Thymus (tissue), 11 donors: ENCODE measurements at regions not wholly inside any gene's neighbourhood (a gene's known extent, or its start where the extent isn't known, plus 50 kb on each side); places are given as distances from the start of the nearest gene placed in this dataset.

Experiments
- DNase-seq, 9 donors: peaks; one replicate each; pipeline ENCODE4 v3.0.0-alpha.2; 2013; ENCODE audit warnings: low spot score in 9 of 9, low read depth in 6 of 9, missing footprints in 1 of 9
- H3K27ac ChIP-seq, 2 donors: one replicate each; pipeline ENCODE4 v1.5.1; 2013; ENCODE audit warnings: control low read depth in 1 of 2, low read depth in 1 of 2, low read length in 1 of 2, mild to moderate bottlenecking in 1 of 2, moderate library complexity in 1 of 2
- H3K27me3 ChIP-seq, 2 donors: one replicate each; pipeline ENCODE4 v1.5.1; 2013; ENCODE audit warnings: low read length in 1 of 2; ENCODE audit not compliant: control insufficient read depth in 2 of 2, insufficient read depth in 1 of 2
- H3K36me3 ChIP-seq, 2 donors: one replicate each; pipeline ENCODE4 v1.5.1; 2013; ENCODE audit warnings: low read length in 1 of 2, mild to moderate bottlenecking in 1 of 2, moderate library complexity in 1 of 2; ENCODE audit not compliant: control insufficient read depth in 2 of 2, insufficient read depth in 2 of 2
- H3K4me1 ChIP-seq, 2 donors: one replicate each; pipeline ENCODE4 v1.5.1; 2013; ENCODE audit warnings: low read length in 2 of 2; ENCODE audit not compliant: control insufficient read depth in 2 of 2, insufficient read depth in 2 of 2
- H3K4me3 ChIP-seq, 2 donors: one replicate each; pipeline ENCODE4 v1.5.1; 2013; ENCODE audit warnings: low read length in 2 of 2, control low read depth in 1 of 2, mild to moderate bottlenecking in 1 of 2
- H3K9me3 ChIP-seq, 2 donors: one replicate each; pipeline ENCODE4 v1.5.1; 2013; ENCODE audit warnings: low read length in 1 of 2, mild to moderate bottlenecking in 1 of 2; ENCODE audit not compliant: control insufficient read depth in 2 of 2, insufficient read depth in 1 of 2
- WGBS: extraction: QIAGEN DNeasy Blood & Tissue Kit; methylation state at CpG from one replicate; pipeline ENCODE4 v1.1.7; 2013; 5-methylcytosine and 5-hydroxymethylcytosine counted together
- donor health status: healthy.

DNA sequence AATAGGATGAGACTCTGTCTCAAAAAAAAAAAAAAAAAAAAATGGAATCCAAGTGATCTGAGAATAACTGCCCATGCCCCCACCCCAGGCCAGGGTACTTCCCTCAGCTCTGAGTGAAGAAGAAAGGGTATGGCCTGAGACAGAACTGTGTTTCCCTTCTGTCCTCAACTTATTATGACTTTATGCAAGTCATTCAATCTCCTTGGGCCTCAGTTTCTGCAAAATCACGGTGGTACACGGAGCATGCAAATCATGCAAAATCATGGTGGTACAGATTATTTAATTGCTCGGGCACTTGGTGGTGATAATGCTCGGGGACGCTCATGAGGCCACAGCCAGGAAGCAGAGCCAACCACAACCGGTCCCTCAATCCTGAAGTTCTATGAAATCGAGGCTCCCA is 56.5 kb upstream of the TBX3 start:
- no peak overlapping the region for H3K4me3 ChIP-seq
- no peaks in the 10 kb centered on the region for H3K4me1 ChIP-seq
- no peak for DNase-seq
- WGBS = 75% methylated on average over 7 of the region's 7 CpGs
- H3K9me3 ChIP-seq = no peaks in the 10 kb centered on the region
- H3K36me3 ChIP-seq = no peaks in the 10 kb centered on the region
- H3K27me3 ChIP-seq = peaks cover 18 to 20% of the 10 kb centered on the region in 2 donors
- H3K27ac ChIP-seq = no peak overlapping the region

- WGBS = 81% methylated on average over 9 of the region's 9 CpGs
- no peak for DNase-seq
- no peak overlapping the region for H3K4me3 ChIP-seq
- no peaks in the 10 kb centered on the region for H3K4me1 ChIP-seq
- no peaks in the 10 kb centered on the region for H3K9me3 ChIP-seq
- H3K27me3 ChIP-seq = peaks cover 34 to 38% of the 10 kb centered on the region in 2 donors
- H3K36me3 ChIP-seq = no peaks in the 10 kb centered on the region
- H3K27ac ChIP-seq = no peak overlapping the region
Observed at GRCh38 chr12:114738460-114739184, 54.6 kb upstream of the TBX3 start.

DNA sequence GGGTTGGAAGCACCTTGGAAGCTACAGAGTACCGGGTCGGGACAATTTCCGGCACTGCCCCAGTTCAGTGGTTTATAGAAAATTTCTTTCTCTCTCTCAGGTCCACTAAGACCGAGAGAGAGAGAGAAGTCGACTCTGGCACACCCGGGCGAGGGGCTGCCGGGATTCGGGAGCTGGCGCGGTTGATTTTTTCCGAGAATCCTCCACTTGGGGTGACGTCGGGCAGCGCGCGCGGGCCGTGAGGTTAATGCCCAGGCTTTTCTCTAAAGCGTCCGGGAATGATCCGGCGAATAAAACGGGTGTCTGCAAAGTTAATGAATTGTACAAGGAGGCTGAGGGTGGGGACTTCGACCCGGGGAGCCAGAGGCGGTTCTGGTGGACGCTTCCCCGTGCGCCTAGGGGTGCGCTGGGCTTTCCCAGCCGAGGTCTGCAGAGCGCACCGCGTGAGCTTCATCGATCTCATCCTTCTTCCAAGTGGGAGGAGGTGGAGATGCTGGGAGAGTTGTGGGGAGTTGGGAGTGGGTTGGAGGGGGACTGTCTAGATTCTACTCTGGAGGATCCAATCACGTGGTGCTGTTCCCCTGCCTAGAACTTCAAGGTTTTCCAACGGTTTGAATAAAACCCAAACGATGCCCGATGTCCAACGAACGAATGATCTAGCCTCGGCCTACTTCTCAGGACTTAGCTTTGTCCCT is 51.9 kb upstream of the TBX3 start:
- DNase-seq = no peak

DNA sequence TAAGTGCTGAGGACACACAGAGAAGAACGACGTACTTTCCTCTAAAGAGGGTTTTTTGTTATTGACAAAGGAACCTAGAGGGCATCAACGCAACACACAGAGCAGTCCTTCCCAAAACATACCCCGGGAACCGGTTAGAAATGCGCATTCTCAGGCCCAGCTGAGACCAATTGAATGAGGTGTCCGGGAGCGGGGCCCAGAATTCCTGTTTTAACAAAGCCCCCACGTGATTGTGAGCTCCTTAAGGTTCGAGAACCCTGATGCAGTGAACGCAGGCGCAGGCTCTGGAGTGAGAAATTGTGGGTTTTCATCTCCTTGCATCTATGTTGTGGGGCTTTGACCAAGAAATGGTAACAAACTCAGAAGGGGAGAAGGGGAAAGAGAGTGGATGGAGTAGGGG is 51.0 kb upstream of the TBX3 start:
- H3K27ac ChIP-seq = no peak overlapping the region
- peaks cover 35 to 39% of the 10 kb centered on the region in 2 donors for H3K27me3 ChIP-seq
- no peaks in the 10 kb centered on the region for H3K4me1 ChIP-seq
- H3K4me3 ChIP-seq = no peak overlapping the region
- DNase-seq = no peak
- no peaks in the 10 kb centered on the region for H3K9me3 ChIP-seq
- WGBS = 12% methylated on average over 12 of the region's 12 CpGs
- no peaks in the 10 kb centered on the region for H3K36me3 ChIP-seq

More for the DNA sequence above, 51.9 kb upstream of the TBX3 start:
- H3K4me1 ChIP-seq = no peaks in the 10 kb centered on the region
- H3K4me3 ChIP-seq = no peak overlapping the region
- H3K27me3 ChIP-seq = peaks cover 35 to 39% of the 10 kb centered on the region in 2 donors
- H3K27ac ChIP-seq = no peak overlapping the region
- no peaks in the 10 kb centered on the region for H3K9me3 ChIP-seq
- WGBS = 7% methylated on average over 43 of the region's 43 CpGs
- H3K36me3 ChIP-seq = no peaks in the 10 kb centered on the region

DNA sequence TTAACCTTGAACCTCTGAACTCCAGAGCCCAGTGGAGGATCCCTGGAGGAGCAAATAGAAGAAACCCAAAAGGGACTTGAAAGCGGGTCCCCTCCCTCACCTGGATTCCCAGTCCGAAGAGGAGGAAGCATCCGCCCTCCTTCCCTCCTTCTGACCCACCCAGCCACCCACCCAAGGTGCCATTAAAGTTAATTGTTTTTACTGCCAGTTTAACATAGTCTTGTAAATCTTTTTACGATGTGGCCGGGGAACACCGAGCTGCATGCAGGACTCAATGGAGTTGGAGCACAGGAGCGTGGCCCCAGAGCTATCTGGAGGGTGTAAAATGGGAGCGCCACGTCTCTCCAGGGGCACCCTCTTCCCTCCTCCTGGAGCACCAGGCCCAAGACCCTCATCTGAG is 49.9 kb upstream of the TBX3 start:
- H3K4me3 ChIP-seq = no peak overlapping the region

More for the DNA sequence above, 49.9 kb upstream of the TBX3 start:
- Histone ChIP-seq H3K27ac (no peak overlapping the region), H3K27me3 (peaks cover 35 to 39% of the 10 kb centered on the region in 2 donors), H3K9me3 (no peaks in the 10 kb centered on the region), H3K36me3 (no peaks in the 10 kb centered on the region), H3K4me1 (no peaks in the 10 kb centered on the region)
- WGBS = 23% methylated on average over 9 of the region's 9 CpGs
- no peak for DNase-seq
